GM18511 (cell line): ENCODE measurements at regions not wholly inside any gene's neighbourhood (a gene's known extent, or its start where the extent isn't known, plus 50 kb on each side); places are given as distances from the start of the nearest gene placed in this dataset.

Experiments
- ATAC-seq: cut with Tn5 transposase; IDR thresholded peaks from one replicate; pipeline ENCODE4 v1.9.1; 2021; ENCODE audit warnings: mild to moderate bottlenecking, moderate library complexity; ENCODE audit not compliant: unreplicated experiment

DNA sequence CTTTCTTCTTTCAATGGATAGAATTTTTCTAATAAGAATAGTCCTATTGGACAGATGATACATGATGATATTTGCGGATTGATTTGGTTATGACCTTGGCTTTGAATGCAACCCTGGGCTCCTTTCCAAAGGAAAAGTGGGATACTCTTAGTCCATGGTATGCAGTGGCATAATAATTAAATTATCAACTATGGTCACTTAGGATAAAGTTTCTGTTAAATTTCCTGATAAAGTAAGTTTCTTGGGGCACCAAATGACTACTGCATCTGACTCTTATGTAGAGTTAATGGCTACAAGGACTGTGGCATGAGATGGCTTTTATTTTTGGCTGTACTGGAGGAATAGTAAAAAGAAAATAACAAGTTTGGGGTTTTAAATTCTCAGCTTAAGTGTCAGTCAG lies 126.7 kb downstream of the QPCT start:
- no peak for ATAC-seq

DNA sequence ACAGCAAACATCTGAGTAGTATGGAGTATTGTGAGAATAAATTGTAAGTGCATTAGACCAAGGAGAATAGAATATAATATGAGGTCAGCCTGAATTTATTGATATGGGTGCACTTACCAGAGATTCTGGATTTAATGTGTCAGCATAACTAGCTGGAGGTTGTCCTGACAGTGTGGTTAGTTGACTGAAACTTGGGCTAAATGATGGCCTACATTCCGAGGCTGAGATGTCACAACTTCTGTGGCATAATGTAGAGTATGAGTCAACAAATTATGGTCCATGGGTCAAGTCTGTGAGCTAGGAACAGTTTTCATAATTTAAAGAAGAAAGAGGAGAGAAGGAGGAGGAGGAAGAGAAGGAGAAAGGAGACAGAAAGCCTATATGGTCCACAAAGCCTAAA lies 127.6 kb downstream of the QPCT start:
- no peak for ATAC-seq

DNA sequence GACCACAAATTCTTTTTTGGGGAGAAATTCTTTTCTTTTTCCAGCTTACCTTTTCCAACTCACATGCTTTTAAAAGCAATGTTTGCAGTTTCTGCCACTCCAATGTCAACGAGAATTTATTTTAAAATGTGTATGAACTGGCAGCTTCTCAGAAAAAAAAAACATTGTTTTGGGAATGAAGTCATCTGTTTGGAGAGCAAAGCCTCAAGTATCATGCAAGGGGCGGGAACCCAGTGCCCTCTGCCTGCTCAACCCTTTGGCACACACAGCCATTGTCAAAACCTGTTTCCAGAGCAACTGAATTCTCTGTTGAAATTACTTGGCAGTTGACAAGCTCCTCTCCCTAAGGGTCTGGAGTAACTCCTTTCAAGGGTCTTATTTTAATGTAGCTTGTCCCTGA lies 128.5 kb downstream of the QPCT start:
- no peak for ATAC-seq

DNA sequence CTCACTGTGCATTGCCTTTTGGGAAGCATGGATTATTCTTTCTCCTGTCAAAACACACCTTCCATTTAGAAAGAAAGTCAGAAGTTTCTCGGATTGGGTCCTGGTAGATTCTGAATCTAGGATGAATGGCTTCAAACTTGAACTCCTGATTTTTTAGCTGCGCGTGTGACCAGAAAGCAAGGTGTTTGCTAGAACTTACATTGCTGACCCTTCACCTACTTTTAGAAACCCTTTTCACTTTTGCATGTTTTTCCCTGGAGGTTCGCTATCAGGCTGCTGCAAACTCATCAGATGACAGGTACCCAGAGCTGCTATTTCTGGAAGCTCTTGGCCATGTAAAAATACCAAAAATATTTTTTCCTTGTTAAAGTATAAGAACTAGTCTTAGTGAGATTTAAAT lies 132.0 kb downstream of the QPCT start:
- ATAC-seq: no peak

DNA sequence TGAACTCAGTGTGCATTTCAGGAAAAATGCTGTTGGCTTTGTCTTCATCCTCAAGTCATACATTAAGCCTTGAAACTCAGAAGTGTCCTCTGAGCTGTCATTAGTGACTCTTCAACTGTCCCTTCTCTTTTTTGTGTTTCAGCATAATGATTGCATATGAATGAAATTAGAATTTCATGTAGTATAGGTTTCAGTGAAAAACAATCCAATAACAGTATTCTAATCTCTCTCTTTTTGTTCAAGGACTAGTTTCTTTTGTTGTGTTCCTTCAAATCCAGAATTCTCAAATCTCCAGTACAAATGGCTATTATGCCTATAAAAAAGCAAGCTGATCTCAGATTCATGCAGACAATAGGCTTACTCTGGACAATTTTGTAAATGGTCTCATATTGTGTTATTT lies 133.5 kb downstream of the QPCT start:
- ATAC-seq: no peak

DNA sequence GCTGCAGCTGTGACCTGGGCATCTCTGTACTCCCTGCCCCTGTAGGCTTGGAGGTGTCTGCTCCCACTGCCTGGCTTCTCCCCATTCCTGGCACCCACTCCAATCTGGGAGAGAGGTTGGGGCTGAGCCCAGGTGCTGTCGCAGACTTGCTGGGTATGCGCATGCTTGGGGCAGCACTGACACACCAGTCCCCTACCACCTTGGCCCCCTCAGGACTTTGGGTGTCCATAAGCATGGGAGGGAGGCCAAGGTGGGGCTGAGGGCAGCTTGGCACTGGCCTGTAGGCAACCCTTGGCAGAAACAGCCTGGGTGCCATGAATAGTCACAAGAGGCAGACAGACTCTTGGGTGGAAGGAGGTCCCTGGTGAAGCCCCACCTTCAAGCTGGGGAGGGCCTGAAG lies 136.8 kb downstream of the QPCT start:
- ATAC-seq: no peak

DNA sequence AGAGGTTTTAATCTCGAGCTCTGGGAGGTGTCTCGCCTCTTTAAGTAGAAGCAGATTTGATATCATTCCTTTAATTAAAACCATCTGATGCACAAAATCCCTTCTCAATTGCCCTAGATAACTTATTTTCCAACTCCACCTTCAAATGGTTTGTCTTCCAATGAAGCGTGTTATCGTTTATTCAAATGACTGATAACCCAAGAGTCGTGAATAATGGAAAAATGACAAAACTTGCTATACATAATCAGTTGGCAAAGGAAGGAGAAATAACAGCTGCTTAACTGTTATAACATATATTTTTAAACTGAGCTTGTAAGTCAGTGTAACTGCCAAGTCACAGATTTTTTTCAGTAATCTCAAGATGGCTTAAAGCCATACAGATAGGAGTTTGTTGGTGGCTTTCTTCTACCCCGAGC lies 144.6 kb downstream of the QPCT start:
- no peak for ATAC-seq

DNA sequence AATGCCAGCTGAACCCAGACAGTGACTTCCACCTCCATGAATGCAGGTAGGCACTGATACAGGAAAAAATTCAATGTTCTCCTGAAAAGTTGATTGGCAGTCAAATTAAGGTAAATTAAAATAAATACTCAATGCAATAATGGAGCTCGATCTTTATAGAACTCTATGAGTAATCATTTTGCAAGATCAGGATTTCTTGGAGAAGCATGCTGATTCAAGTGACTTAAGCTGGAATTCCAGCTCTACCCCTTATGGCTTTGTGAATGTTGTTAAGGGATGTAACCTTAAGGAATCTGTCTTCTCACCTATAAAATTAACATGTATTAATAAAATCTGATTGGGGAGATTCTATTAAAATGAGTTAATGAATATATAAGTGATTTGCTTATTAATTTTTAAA lies 145.1 kb downstream of the QPCT start:
- ATAC-seq: no peak

DNA sequence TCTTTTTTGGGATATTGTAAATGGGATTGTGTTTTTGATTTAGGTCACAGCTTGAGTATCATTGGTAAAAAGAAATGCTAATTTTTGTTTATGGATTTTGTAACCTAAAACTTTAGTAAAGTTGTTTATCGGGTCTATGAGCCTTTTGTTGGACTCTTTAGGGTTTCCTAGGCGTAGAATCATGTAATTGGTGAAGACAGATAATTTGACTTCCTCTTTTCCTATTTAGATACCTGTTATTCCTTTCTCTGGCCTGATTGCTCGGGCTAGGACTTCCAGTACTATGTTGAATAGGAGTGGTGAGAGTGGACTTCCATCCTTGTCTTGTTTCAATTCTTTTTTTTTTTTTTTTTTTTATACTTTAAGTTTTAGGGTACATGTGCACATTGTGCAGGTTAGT lies 149.0 kb downstream of the QPCT start:
- ATAC-seq: no peak

DNA sequence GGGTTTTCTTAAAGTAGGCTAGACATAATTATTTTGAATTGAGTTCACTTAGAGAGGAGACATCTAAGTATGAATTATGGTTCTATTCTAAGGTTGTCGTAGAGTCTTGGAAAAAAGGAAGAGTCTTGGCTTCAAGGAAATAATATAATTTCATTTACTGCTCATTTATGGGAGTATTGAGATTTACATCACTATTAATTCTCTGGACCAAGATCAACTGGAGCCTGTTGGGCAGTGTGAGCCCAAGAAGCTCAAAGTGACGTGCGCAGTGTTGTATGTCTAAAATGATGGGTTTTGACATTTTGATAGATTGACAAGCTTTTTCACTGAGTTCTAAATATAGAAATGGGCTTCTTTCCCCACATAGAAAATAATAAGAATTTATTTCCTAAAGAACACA lies 154.7 kb downstream of the QPCT start:
- ATAC-seq: no peak

DNA sequence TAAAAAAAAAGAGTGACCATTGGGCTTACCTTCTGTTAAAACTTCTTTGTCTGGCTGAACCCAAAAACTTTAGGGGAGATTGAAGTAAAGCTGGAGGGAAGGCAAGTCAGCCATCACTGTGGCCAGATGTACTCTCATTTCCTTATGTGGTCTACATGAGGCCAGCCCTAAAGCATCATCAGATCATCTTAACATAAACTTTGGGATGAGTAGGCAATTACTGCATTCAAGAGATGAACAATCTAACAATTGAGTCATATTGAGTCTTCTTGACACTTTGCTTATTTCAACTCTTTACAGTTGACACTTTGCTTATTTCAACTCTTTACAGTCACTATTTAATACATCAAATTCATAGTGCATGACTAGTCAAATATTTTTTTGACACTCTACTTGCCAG lies 155.6 kb downstream of the QPCT start:
- ATAC-seq: no peak

DNA sequence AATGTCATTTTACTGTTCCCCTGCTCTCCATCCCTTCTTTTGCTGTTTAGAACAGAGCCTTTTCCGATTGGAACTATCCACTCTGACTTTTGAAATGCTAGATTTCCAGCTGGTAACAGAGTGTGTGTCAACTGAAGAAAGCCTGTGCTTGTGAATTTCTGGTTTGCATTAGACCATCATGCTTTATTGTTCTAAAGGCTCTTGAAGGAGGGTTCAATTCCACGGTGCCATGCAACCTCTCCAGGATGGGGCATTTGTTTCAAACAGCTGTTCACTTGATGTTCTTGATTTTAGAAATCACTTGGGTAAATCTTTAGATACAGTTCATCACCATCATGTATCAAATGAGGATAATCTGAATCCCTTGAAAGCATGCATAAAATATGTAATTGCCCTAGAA lies 156.7 kb downstream of the QPCT start:
- ATAC-seq: no peak

DNA sequence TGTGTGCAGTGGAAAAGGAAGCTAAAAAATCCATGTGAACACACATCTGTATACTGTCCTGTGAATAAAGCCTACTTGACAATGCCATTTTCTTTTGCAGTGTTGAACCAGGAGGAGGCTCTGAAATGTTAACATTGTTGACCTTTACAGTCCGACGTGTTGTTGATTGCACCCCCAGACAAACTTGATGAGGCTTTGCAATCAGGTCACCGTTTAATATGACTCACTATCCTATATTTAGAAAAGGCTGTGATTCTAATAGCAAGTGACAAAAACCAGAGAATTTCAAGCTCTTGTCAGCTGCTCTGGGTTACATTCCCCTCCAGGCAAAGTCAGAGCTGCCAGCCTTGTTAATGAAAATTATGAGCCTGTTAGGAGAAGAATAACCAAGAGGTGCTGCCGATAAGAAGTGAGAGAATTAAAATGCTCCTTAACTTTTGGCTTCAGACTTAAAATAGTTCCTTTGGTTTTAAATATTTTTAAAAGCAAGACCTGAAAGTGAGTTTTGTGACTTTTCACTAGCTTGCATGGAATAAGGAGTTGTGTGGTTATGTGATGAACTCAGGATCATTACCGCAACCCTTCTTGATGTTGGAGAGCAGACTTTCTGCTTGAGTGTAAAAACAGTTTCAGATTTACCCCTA lies 162.1 kb downstream of the QPCT start:
- no peak for ATAC-seq

DNA sequence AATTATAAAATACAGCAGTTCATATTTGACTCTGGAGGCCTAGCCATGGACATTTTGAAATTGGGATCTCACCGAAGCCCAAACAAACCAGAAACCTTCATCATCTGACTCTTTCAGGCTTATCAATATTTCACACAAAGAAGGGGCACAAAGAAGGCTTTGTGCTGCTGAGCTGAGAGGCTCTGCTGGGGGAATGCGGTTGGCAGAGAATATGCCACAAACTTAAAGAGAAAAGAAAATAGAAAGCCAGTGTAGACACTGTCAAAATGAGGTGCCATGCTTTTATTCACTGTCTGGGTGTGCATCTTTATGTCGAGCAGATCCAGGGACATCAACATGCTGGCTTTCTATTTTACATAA lies 162.6 kb downstream of the QPCT start:
- no peak for ATAC-seq

DNA sequence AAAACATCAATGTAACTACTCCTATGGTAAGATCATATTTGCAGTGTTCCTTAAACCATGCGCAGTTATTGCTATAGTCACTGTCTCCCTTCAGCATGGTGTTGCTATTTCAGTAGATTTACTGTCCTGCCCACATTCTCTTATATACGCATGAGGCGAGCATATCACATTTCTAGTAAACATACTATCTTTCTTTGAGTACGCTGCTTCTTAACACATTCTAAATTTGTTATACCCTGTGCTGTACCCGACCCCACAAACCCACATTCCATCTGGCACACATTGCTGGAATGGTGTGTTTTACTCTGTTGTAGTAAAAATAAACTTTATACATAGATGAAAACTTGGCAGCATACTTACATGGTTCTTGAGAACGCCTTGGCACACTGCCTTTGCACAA lies 163.3 kb downstream of the QPCT start:
- no peak for ATAC-seq

DNA sequence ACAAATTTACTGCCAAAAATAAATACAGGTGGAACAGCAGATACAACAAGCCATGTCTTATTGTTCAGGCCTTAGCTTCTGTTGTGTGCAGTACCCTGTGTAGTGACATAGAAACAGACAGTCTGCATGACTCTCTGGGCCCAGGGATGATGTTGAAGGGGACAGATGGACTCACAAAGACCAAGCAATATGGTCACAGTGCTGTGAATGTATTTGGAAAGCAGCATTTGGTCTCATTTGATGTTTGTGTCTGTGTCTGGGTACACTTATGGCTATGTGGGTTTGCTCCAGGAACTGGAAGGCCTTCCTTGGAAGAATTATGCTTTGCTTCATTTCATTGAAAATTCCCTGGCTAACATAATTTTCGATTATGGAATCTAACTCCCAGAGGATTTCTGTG lies 158.5 kb downstream of the CDC42EP3 start:
- ATAC-seq: no peak

DNA sequence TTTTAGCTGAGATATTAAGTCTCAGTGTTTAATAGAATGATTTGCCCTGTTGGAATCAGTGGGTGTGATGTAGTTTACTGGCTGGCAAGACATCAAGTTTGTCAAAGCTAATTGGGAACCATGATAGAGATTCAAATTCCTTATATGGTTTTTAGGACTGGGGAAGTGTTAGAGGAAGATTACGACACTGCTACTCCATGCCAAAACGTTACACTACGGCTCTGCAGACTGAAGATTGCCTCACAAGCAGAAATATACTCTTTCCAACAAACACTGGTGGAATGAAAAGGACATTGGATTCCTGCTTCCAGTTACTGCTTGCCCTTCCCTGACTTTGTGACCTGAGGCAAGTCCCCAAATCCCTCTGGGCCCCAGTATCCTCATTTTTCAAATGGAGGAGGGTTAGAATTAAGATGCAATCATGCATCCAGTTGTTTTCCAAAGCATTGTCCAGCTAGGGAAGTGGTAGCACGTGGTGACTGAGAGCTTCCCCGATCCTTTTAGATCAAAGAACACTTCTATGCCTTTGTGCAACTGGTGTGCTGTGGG lies 147.6 kb downstream of the CDC42EP3 start:
- ATAC-seq: no peak

DNA sequence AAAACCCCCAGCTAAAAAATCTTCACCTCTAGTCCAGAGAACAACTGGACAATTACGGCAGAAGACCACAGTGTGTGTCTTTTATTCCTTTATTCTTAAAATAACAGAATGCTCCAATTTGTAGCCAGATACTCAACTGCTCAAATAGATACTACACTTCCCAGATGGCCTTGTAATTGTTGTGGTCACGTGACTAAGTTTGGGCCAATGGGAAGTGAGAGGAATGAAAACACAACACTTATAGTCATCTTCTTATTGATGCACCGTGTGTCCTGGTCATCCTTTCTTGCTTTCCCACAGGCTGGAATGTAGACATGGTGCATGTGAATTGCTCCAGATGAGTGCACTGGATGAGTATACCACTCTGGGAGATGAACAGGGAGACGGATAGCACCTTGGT lies 145.1 kb downstream of the CDC42EP3 start:
- ATAC-seq: no peak

DNA sequence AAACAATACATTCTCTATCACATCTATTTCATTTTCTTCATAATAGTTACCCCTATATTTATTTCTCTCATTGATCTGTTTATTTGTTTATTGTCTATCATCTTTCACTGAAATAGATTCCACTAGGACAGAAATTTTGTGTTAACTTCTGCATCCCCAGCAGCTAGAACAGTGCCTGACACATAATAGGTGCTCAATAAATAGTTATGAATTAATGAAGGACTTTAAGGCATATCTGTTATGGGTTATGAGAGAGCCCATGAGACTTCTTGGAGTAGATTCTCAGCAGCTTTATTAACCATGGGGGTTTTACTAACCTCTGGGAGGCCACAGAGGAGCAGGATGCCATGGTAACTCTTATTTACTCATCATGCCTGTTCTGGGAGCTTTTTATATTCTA lies 144.6 kb downstream of the CDC42EP3 start:
- ATAC-seq: no peak

DNA sequence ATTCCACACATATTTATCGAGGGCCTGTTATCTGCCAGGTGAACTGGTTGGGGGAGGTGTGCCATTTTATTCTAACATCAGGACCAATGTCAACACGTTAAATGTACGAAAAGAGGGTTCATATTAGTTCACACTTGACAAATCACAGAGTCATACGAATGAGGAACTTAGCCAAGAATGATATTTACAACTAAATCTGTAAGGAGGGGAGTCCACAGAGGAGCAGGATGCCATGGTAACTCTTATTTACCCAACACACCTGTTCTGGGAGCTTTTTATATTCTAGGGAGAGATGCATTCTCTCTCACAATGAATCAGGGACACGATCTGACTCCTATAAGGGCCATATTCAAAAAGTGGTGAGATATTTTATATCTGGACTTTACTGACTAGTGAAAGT lies 144.1 kb downstream of the CDC42EP3 start:
- ATAC-seq: no peak

DNA sequence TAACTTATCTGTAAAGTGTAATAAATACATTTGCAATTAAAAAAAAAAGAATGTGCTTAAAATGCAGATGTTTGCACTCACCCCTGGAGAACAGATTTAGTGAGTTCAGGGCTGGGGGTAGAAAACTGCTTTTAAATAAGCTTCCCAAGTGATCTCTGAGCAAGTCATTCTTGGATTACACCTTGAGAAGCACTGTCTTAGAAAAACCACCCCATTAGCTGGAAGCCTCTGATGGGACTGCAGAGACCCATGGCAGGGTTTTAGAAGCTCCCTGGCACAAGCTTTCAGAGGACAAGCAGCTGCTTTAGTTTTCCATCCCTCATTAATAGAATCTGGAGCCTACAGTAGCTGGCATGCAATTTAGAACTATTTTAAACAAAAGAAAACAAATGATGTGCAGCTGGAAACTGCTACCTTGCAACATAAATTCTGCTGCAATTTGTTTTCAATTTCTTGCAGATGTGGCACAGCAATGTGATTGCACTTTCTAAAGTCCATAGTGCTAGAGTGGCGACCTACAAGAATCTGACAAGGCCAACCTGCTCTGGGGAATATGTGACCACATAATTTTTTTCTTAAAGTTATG lies 141.5 kb downstream of the CDC42EP3 start:
- ATAC-seq: no peak

DNA sequence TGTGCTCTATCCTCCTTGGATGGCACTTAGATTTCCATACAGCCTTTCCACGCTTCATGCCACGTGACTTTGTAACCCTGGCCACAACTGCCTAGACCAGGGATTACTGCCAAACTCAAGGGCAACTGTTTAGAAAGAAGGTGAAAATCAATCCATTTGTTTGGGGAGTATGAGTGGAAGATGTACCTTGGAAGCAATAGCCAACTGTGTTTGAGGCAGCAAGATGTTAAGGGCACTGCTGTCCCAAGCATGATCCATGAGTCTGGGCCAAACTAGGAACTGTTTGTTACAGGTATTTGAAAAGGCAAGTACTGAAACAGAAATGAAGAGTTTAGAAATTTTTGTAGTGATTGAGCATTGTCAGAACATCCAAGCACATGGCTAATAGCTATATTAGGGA lies 138.9 kb downstream of the CDC42EP3 start:
- ATAC-seq: no peak

DNA sequence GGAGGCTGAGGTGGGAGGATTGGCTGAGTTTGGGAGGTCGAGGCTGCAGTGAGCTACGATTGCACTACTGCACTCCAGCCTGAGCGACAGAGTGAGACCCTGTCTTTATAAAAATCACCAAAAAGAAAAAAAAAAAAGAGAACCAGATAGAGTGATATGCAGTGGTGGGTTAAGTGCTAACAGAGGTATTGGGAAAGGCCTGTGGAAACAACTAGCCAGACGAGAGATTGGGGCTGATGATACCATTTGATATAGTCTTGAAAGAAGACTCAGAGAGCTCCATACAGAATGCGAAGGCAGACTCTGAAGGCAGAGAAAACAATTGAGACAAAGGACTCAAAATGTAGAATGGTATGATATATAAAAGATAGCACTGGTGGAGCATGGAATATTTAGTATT lies 134.1 kb downstream of the CDC42EP3 start:
- ATAC-seq: no peak
